GM23248 (cell line): ENCODE measurements at regions not wholly inside any gene's neighbourhood (a gene's known extent, or its start where the extent isn't known, plus 50 kb on each side); places are given as distances from the start of the nearest gene placed in this dataset.

ENCODE experiments used
- EZH2 ChIP-seq: fragments of 200-600 bp; sonication (generic); IDR thresholded peaks from 2 replicates; pipeline ENCODE4 v1.6.1; 2018; ENCODE audit warnings: antibody characterized with exemption, mild to moderate bottlenecking; ENCODE audit not compliant: insufficient read depth, poor library complexity, severe bottlenecking
- EZH2phosphoT487 ChIP-seq: fragments of 200-600 bp; sonication (generic); IDR thresholded peaks from 2 replicates; pipeline ENCODE4 v1.6.1; 2018; ENCODE audit warnings: antibody characterized with exemption, moderate library complexity, mild to moderate bottlenecking, low read depth; ENCODE audit not compliant: insufficient read depth

DNA sequence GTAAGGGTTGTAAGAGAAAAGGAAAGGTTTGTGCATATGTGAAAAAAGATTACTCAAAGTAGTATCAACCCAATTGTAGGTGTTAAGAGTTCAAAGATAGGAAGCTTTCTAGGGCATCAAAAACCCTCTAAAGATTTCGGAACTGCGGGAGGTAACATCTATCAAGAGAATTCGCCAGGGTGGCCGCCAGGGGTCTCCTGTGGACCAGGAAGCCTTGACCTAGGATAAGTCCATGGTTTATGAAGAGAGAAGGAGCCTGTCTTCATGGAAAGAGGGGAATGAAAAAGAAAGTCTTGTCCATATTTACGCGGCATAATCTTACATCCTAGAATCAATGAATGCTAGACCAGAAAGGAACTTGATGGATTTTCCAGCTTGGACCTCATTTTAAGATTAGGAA, 140.7 kb upstream of the CALCR start:
- no peak for TF ChIP-seq EZH2phosphoT487
- no peak for TF ChIP-seq EZH2
